Heart left ventricle (tissue), 13 donors: ENCODE measurements at regions not wholly inside any gene's neighbourhood (a gene's known extent, or its start where the extent isn't known, plus 50 kb on each side); places are given as distances from the start of the nearest gene placed in this dataset.

Experiments
- POLR2A ChIP-seq, 2 donors: fragments of 450-650 bp; IDR thresholded peaks; one replicate each; pipeline ENCODE4 v1.6.1; 2017; ENCODE audit warnings: antibody characterized with exemption in 2 of 2, mild to moderate bottlenecking in 2 of 2, moderate library complexity in 2 of 2
- TF ChIP-seq, protein P1 (sequence below), 12 donors: fragments of 200-600 bp; sonication (generic) in 4 of 12; IDR thresholded peaks; one replicate each; pipeline versions ENCODE4 v1.5.0 to v1.8.0; 2018 to 2022; ENCODE audit warnings: antibody characterized with exemption in 12 of 12, mild to moderate bottlenecking in 5 of 12
- donor health status: ischemic (EF 13 %, LVEDD 7.1; RV severe dilation, severe dysfunction).
- donor health status: DM: no; HTN: yes; CAD: no.
- donor health status: DM: no; HTN: no; CAD: no.
- donor health status: ischemic (EF 25% LVEDD 6.9; RV normal size, moderate dysfunction).
- donor health status: ischemic (EF 25% LVEDD 5.7; RV mildly dilated, moderate dysfunction).
- donor health status: ischemic (EF 35%, LVEDD 5.7; RV mildly dilated, moderate dysfunction).
- donor health status: nonischemic (EF 11% LVEDD 7.7; RV severe dilation, severe dysfunction).
- donor health status: DM: yes; HTN: yes; CAD: no.
- donor health status: PGD.
- donor health status: ischemic (EF 29% LVEDD 5.4; RV normal size, mild dysfunction).
- donor health status: nonischemic (EF 23%, LVEDD 6.1; RV moderate dilation, normal function).

DNA sequence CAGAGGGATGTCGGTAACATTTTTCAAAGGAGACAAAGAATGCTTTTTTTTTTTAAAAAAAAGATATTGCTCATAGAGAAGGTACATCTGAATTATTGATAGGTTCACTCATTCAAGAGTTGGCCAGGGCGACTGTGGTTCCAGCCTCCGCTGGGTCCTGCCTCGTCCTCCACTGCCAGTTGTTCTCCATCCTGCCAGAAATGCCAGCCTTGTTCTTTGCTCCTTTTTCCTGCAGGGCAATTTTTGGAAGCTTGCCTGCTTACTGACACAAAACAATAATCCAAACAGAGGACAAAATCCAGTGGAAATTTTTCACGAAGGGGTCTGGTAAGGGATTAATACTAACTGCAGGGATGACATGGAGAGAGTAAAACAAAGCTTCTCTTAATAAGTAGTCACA, 1113.0 kb downstream of the CBLN2 start:
- TF ChIP-seq, protein P1, sequence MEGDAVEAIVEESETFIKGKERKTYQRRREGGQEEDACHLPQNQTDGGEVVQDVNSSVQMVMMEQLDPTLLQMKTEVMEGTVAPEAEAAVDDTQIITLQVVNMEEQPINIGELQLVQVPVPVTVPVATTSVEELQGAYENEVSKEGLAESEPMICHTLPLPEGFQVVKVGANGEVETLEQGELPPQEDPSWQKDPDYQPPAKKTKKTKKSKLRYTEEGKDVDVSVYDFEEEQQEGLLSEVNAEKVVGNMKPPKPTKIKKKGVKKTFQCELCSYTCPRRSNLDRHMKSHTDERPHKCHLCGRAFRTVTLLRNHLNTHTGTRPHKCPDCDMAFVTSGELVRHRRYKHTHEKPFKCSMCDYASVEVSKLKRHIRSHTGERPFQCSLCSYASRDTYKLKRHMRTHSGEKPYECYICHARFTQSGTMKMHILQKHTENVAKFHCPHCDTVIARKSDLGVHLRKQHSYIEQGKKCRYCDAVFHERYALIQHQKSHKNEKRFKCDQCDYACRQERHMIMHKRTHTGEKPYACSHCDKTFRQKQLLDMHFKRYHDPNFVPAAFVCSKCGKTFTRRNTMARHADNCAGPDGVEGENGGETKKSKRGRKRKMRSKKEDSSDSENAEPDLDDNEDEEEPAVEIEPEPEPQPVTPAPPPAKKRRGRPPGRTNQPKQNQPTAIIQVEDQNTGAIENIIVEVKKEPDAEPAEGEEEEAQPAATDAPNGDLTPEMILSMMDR (IDR thresholded peaks at IDR 0.05) = no peak
- TF ChIP-seq POLR2A (IDR thresholded peaks at IDR 0.05) = no peak
